B cell (primary cell): ENCODE measurements at regions not wholly inside any gene's neighbourhood (a gene's known extent, or its start where the extent isn't known, plus 50 kb on each side); places are given as distances from the start of the nearest gene placed in this dataset.

Experiments
- ATAC-seq: fragments of 200-7000 bp; cut with Tn5 transposase; one replicate; pipeline ENCODE4 v1.10.0; 2021; ENCODE audit warnings: low read depth, mild to moderate bottlenecking, moderate number of reproducible peaks, moderate library complexity
- CTCF ChIA-PET: fragments of 350-600 bp; sonication (Branson Sonifier 250); formaldehyde crosslinking; loops from one replicate; lab custom pipeline; 2021; ENCODE audit warnings: antibody characterized with exemption, inconsistent platforms; lab: Charles Lee
- POLR2A ChIA-PET: fragments of 350-600 bp; sonication (Branson Sonifier 250); formaldehyde crosslinking; loops from one replicate; lab custom pipeline; 2021; ENCODE audit warnings: antibody characterized with exemption; lab: Charles Lee
- DNase-seq: peaks from one replicate; pipeline ENCODE4 v3.0.0; 2013
- H2AFZ ChIP-seq: 2 replicates; pipeline ENCODE4 v1.6.1; 2012; ENCODE audit warnings: mild to moderate bottlenecking, low read depth, low read length; ENCODE audit not compliant: insufficient read depth, poor library complexity, severe bottlenecking
- H3K27ac ChIP-seq, 2 donors: 1 replicate in 1 of 2; 2 replicates in 1 of 2; pipeline ENCODE4 v1.5.1; 2012 to 2013; ENCODE audit warnings: low read length in 2 of 2, mild to moderate bottlenecking in 2 of 2, moderate library complexity in 1 of 2
- H3K27me3 ChIP-seq, 4 experiments: fragments of 200-600 bp in 1 of 4; sonication (generic) in 1 of 4; replicated peaks in 1 of 4; 1 replicate in 2 of 4; 2 replicates in 2 of 4; pipeline versions ENCODE4 v1.6.1 to v1.7.0; 2013 to 2016; ENCODE audit warnings: low read length in 3 of 4, mild to moderate bottlenecking in 2 of 4, mixed read lengths in 1 of 4, moderate library complexity in 1 of 4; ENCODE audit not compliant: insufficient read depth in 4 of 4, control insufficient read depth in 3 of 4; ENCODE audit errors: control extremely low read depth in 1 of 4
- H3K36me3 ChIP-seq, 2 experiments: replicated peaks in 1 of 2; 1 replicate in 1 of 2; 2 replicates in 1 of 2; pipeline versions ENCODE4 v1.6.1 to v1.7.1; 2013; ENCODE audit warnings: low read length in 1 of 2; ENCODE audit not compliant: insufficient read depth in 2 of 2, control insufficient read depth in 1 of 2; ENCODE audit errors: control extremely low read depth in 1 of 2, extremely low read depth in 1 of 2
- H3K4me1 ChIP-seq, 2 donors: fragments of 200-600 bp in 1 of 2; sonication (generic) in 1 of 2; 1 replicate in 1 of 2; 2 replicates in 1 of 2; pipeline versions ENCODE4 v1.5.1 to v1.6.1; 2013 to 2017; ENCODE audit warnings: low read length in 2 of 2; ENCODE audit not compliant: control insufficient read depth in 2 of 2, insufficient read depth in 2 of 2
- H3K4me2 ChIP-seq: replicated peaks from 2 replicates; pipeline ENCODE3; 2012; ENCODE audit warnings: mild to moderate bottlenecking, low read depth, low read length; ENCODE audit not compliant: poor library complexity, severe bottlenecking
- H3K4me3 ChIP-seq, 5 experiments: fragments of 200-600 bp in 1 of 5; sonication (generic) in 1 of 5; 1 replicate in 3 of 5; 2 replicates in 2 of 5; pipeline versions ENCODE4 v1.5.1 to v1.7.0; 2011 to 2016; ENCODE audit warnings: low read length in 4 of 5, mild to moderate bottlenecking in 4 of 5, low read depth in 2 of 5, control low read depth in 1 of 5, moderate library complexity in 1 of 5; ENCODE audit not compliant: insufficient read depth in 1 of 5; ENCODE audit errors: control extremely low read depth in 1 of 5, extremely low read depth in 1 of 5
- H3K79me2 ChIP-seq: fragments of 200-600 bp; sonication (generic); one replicate; pipeline ENCODE4 v1.6.0; 2016; ENCODE audit warnings: low read length; ENCODE audit not compliant: control insufficient read depth, insufficient read depth
- H3K9ac ChIP-seq: fragments of 200-600 bp; sonication (generic); 2 replicates; pipeline ENCODE4 v1.6.1; 2017; ENCODE audit warnings: mild to moderate bottlenecking, low read length, moderate library complexity
- H3K9me3 ChIP-seq, 3 donors: one replicate each; pipeline versions ENCODE4 v1.6.1 to v1.7.1; 2013; ENCODE audit warnings: low read length in 2 of 3; ENCODE audit not compliant: control insufficient read depth in 2 of 3, insufficient read depth in 1 of 3; ENCODE audit errors: control extremely low read depth in 1 of 3
- H4K20me1 ChIP-seq: 2 replicates; pipeline ENCODE4 v1.6.0; 2012; ENCODE audit warnings: mild to moderate bottlenecking, low read length; ENCODE audit not compliant: insufficient read depth, control insufficient read depth, poor library complexity, severe bottlenecking
- H3K27ac Mint-ChIP-seq: one replicate; pipeline ENCODE4 v1.8.0; 2021; ENCODE audit warnings: mixed read lengths
- H3K27me3 Mint-ChIP-seq: one replicate; pipeline ENCODE4 v1.8.0; 2021; ENCODE audit warnings: mixed read lengths
- H3K4me1 Mint-ChIP-seq: one replicate; pipeline ENCODE4 v1.8.0; 2021; ENCODE audit warnings: mixed read lengths
- H3K4me3 Mint-ChIP-seq: one replicate; pipeline ENCODE4 v1.8.0; 2021; ENCODE audit warnings: mixed read lengths
- H3K9me3 Mint-ChIP-seq: one replicate; pipeline ENCODE4 v1.8.0; 2022; ENCODE audit warnings: mixed read lengths; ENCODE audit not compliant: insufficient read depth
- EZH2 ChIP-seq: IDR thresholded peaks from 2 replicates; pipeline ENCODE4 v1.6.1; 2012; ENCODE audit warnings: borderline replicate concordance, low read depth, mild to moderate bottlenecking, moderate library complexity, low read length; ENCODE audit not compliant: insufficient read depth, poor library complexity, severe bottlenecking
- WGBS: methylation state at CpG from one replicate; pipeline ENCODE4 v1.1.5; 2013; ENCODE audit warnings: missing lambda C conversion rate; ENCODE audit not compliant: insufficient coverage; 5-methylcytosine and 5-hydroxymethylcytosine counted together
- intact Hi-C: fragments of 100-400 bp; cut with micrococcal nuclease; formaldehyde crosslinking; loops from one replicate; pipeline ENCODE4 v1.10.0; 2022
- TF ChIP-seq, protein P1 (sequence below): fragments of 200-600 bp; IDR thresholded peaks from one replicate; pipeline ENCODE4 v1.8.0; 2022; ENCODE audit warnings: antibody characterized with exemption, mild to moderate bottlenecking

GRCh38 chr9:31677877-31678276, 706.6 kb upstream of the ACO1 start:
- ATAC-seq: no peak
- ChIA-PET CTCF (no interaction called here), POLR2A (no interaction called here)
- no peak overlapping the region for H3K4me2 ChIP-seq
- no peak overlapping the region for H3K9ac ChIP-seq
- WGBS: no CpG with 5 or more reads among the region's 2 CpGs
- no peaks in the 10 kb centered on the region for H3K79me2 ChIP-seq
- intact Hi-C loops: no loop called here
- H3K4me1 ChIP-seq: no peaks in the 10 kb centered on the region
- H3K27me3 ChIP-seq: no peaks in the 10 kb centered on the region
- H3K4me3 ChIP-seq: no peak overlapping the region
- Mint-ChIP-seq H3K9me3 (no peaks in the 10 kb centered on the region), H3K4me3 (no peak overlapping the region), H3K27ac (no peak overlapping the region), H3K4me1 (no peaks in the 10 kb centered on the region), H3K27me3 (no peaks in the 10 kb centered on the region)
- H2AFZ ChIP-seq: no peak overlapping the region
- no peaks in the 10 kb centered on the region for H3K36me3 ChIP-seq
- DNase-seq: no peak
- TF ChIP-seq EZH2: no peak
- TF ChIP-seq, protein P1, sequence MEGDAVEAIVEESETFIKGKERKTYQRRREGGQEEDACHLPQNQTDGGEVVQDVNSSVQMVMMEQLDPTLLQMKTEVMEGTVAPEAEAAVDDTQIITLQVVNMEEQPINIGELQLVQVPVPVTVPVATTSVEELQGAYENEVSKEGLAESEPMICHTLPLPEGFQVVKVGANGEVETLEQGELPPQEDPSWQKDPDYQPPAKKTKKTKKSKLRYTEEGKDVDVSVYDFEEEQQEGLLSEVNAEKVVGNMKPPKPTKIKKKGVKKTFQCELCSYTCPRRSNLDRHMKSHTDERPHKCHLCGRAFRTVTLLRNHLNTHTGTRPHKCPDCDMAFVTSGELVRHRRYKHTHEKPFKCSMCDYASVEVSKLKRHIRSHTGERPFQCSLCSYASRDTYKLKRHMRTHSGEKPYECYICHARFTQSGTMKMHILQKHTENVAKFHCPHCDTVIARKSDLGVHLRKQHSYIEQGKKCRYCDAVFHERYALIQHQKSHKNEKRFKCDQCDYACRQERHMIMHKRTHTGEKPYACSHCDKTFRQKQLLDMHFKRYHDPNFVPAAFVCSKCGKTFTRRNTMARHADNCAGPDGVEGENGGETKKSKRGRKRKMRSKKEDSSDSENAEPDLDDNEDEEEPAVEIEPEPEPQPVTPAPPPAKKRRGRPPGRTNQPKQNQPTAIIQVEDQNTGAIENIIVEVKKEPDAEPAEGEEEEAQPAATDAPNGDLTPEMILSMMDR: no peak
- H4K20me1 ChIP-seq: no peaks in the 10 kb centered on the region
- no peaks in the 10 kb centered on the region for H3K9me3 ChIP-seq
- H3K27ac ChIP-seq: no peak overlapping the region

DNA sequence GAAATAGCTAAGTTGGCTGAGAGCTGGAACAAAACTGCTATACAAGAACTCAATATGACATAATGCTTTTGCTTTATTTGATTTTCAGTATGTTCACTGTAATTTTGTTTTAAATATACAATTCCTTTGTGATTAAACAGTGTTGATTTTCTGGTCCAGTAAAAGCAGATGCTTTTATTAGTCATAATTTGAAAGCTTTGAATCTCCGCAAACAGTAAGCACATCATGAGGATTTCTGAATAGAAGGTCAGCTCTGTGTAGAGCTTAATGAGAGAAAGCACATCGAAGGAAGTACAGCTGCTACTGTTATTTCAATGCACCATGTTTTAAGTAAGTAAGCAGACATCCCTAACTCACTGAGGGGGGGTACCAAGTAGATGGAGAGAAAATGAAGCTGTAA, 701.3 kb upstream of the ACO1 start:
- Mint-ChIP-seq H3K27ac (no peak overlapping the region), H3K9me3 (no peaks in the 10 kb centered on the region), H3K4me3 (no peak overlapping the region), H3K4me1 (no peaks in the 10 kb centered on the region), H3K27me3 (no peaks in the 10 kb centered on the region)
- Histone ChIP-seq H3K9ac (no peak overlapping the region), H3K4me3 (no peak overlapping the region), H3K9me3 (no peaks in the 10 kb centered on the region), H3K79me2 (no peaks in the 10 kb centered on the region), H3K4me2 (no peak overlapping the region), H3K36me3 (no peaks in the 10 kb centered on the region), H3K27ac (no peak overlapping the region), H2AFZ (no peak overlapping the region), H3K4me1 (no peaks in the 10 kb centered on the region), H4K20me1 (no peaks in the 10 kb centered on the region), H3K27me3 (no peaks in the 10 kb centered on the region)
- CTCF ChIA-PET: no interaction called here
- intact Hi-C loops: no loop called here
- POLR2A ChIA-PET: no interaction called here
- ATAC-seq (no peak), DNase-seq (no peak)
- WGBS: 100% methylated on average over 1 of the region's 2 CpGs
- TF ChIP-seq, protein P1: no peak
- TF ChIP-seq EZH2: no peak
